K562 (cell line): ENCODE measurements at regions not wholly inside any gene's neighbourhood (a gene's known extent, or its start where the extent isn't known, plus 50 kb on each side); places are given as distances from the start of the nearest gene placed in this dataset.

ENCODE experiments used
- ATAC-seq: fragments of 200-7000 bp; cut with Tn5 transposase; 3 replicates; pipeline ENCODE4 v1.9.1; 2020; ENCODE audit warnings: moderate library complexity
- BruUV-seq: library from RNA; stranded (reverse); fragments of 400-500 nt; replicated peaks from 2 replicates; lab custom pipeline; 2021; lab: Mats Ljungman, UMichigan
- CTCF ChIA-PET: fragments of 300-600 bp; formaldehyde crosslinking; extraction: SDS; loops from one replicate; lab custom pipeline; 2021; ENCODE audit warnings: low intra/inter-chr PET ratio; lab: Yijun Ruan, JAX
- POLR2A ChIA-PET: fragments of 300-600, 350-650 bp; sonication (Branson Sonifier 250); formaldehyde crosslinking; extraction: SDS; loops from one replicate; lab custom pipeline; 2021; ENCODE audit warnings: antibody characterized with exemption, inconsistent platforms; lab: Yijun Ruan, JAX
- DNase-seq, 4 experiments: peaks; one replicate each; pipeline versions ENCODE4 v3.0.0 to v3.0.0-alpha.2; 2011 to 2018; ENCODE audit warnings: low spot score in 3 of 4, mixed read lengths in 3 of 4; ENCODE audit errors: extremely low read depth in 1 of 4
- FAIRE-seq: peaks from 2 replicates; lab custom pipeline; 2011; peaks lifted over from hg19 to GRCh38; lab: Jason Lieb, UNC
- H2AFZ ChIP-seq: 2 replicates; pipeline ENCODE4 v1.6.0; 2011; ENCODE audit warnings: low read depth, low read length, control low read depth, inconsistent platforms
- H3K27ac ChIP-seq: fragments of 200-600 bp; 3 replicates; pipeline ENCODE4 v1.8.0; 2011; ENCODE audit warnings: low read depth, mild to moderate bottlenecking, control low read depth, inconsistent platforms, low read length, moderate library complexity, mixed read lengths; ENCODE audit errors: extremely low read depth
- H3K27me3 ChIP-seq, 2 experiments: fragments of 300-600 bp in 1 of 2; 2 replicates in 1 of 2; 3 replicates in 1 of 2; pipeline versions ENCODE4 v1.6.0 to v1.8.0; 2011; ENCODE audit warnings: inconsistent platforms in 2 of 2, low read length in 2 of 2, mild to moderate bottlenecking in 1 of 2, mixed read lengths in 1 of 2, moderate library complexity in 1 of 2; ENCODE audit not compliant: control insufficient read depth in 2 of 2, insufficient read depth in 2 of 2
- H3K36me3 ChIP-seq: fragments of 300-600 bp; 3 replicates; pipeline ENCODE4 v1.8.0; 2011; ENCODE audit warnings: mild to moderate bottlenecking, low read length, inconsistent platforms; ENCODE audit not compliant: control insufficient read depth, insufficient read depth
- H3K4me1 ChIP-seq, 2 experiments: fragments of 200-600 bp in 1 of 2; replicated peaks in 1 of 2; 2 replicates in 1 of 2; 3 replicates in 1 of 2; pipeline versions ENCODE4 v1.5.1 to v1.8.0; 2011; ENCODE audit warnings: inconsistent platforms in 2 of 2, low read length in 2 of 2, mild to moderate bottlenecking in 1 of 2, mixed read lengths in 1 of 2, moderate library complexity in 1 of 2; ENCODE audit not compliant: control insufficient read depth in 2 of 2, insufficient read depth in 2 of 2
- H3K4me2 ChIP-seq: 2 replicates; pipeline ENCODE4 v1.6.1; 2011; ENCODE audit warnings: low read length, control low read depth, inconsistent platforms, mixed read lengths; ENCODE audit not compliant: insufficient read depth
- H3K4me3 ChIP-seq: fragments of 200-600 bp; sonication (generic), shearing (Covaris generic); 2 replicates; pipeline ENCODE4 v1.5.1; 2016; ENCODE audit warnings: control low read depth, inconsistent platforms
- H3K79me2 ChIP-seq: fragments of 200-600 bp; 3 replicates; pipeline ENCODE4 v1.8.0; 2011; ENCODE audit warnings: low read length, inconsistent platforms; ENCODE audit not compliant: control insufficient read depth, insufficient read depth
- H3K9ac ChIP-seq, 2 experiments: 2 replicates each; pipeline versions ENCODE4 v1.6.0 to v1.6.1; 2011; ENCODE audit warnings: low read depth in 2 of 2, low read length in 2 of 2, control low read depth in 1 of 2, inconsistent platforms in 1 of 2, mild to moderate bottlenecking in 1 of 2, mixed read lengths in 1 of 2; ENCODE audit not compliant: insufficient read depth in 1 of 2
- H3K9me1 ChIP-seq: one replicate; pipeline ENCODE4 v1.6.0; 2011; ENCODE audit warnings: inconsistent platforms, mild to moderate bottlenecking, low read length, moderate library complexity; ENCODE audit not compliant: control insufficient read depth, insufficient read depth
- H3K9me3 ChIP-seq: replicated peaks from 2 replicates; pipeline ENCODE4 v1.5.1; 2011; ENCODE audit warnings: low read depth, low read length, inconsistent platforms; ENCODE audit not compliant: control insufficient read depth, insufficient read depth
- H4K20me1 ChIP-seq: replicated peaks from 2 replicates; pipeline ENCODE4 v1.6.1; 2011; ENCODE audit warnings: low read length, inconsistent platforms, mixed read lengths; ENCODE audit not compliant: control insufficient read depth, insufficient read depth
- AFF4 ChIP-seq: sonication (generic); formaldehyde crosslinking; IDR thresholded peaks from 2 replicates; pipeline ENCODE4 v1.8.0; 2023; ENCODE audit warnings: mild to moderate bottlenecking, missing genetic modification reagents
- CEBPZ ChIP-seq: fragments of 150-350 bp; IDR thresholded peaks from 2 replicates; pipeline ENCODE4 v1.6.1; 2014; ENCODE audit warnings: low read depth, mild to moderate bottlenecking, low read length, borderline replicate concordance
- FOXK2 ChIP-seq, 2 experiments: fragments of 450-650 bp; IDR thresholded peaks in 1 of 2; conservative IDR thresholded peaks in 1 of 2; 2 replicates each; pipeline ENCODE4 v1.6.1; 2016; ENCODE audit warnings: low read depth in 2 of 2, mild to moderate bottlenecking in 1 of 2
- HDAC8 ChIP-seq: fragments of 450-650 bp; IDR thresholded peaks from 2 replicates; pipeline ENCODE4 v1.6.1; 2016; ENCODE audit warnings: mild to moderate bottlenecking, missing genetic modification characterization, moderate library complexity, missing compliant biosample characterization
- MED1 ChIP-seq: sonication (generic); formaldehyde crosslinking; IDR thresholded peaks from 2 replicates; pipeline ENCODE4 v1.8.1; 2023; ENCODE audit warnings: missing genetic modification reagents, borderline replicate concordance
- NEUROD1 ChIP-seq: fragments of 150-350 bp; IDR thresholded peaks from 2 replicates; pipeline ENCODE4 v1.6.1; 2014; ENCODE audit warnings: borderline replicate concordance, low read length, low read depth; ENCODE audit not compliant: partially characterized antibody
- NFRKB ChIP-seq: fragments of 450-650 bp; IDR thresholded peaks from 2 replicates; pipeline ENCODE4 v1.6.1; 2016; ENCODE audit warnings: low read depth
- NR1H2 ChIP-seq: sonication (generic); formaldehyde crosslinking; IDR thresholded peaks from 2 replicates; pipeline ENCODE4 v1.4.0; 2020; ENCODE audit warnings: mild to moderate bottlenecking, missing genetic modification reagents
- RBM15 ChIP-seq: fragments of 200-400 bp; formaldehyde crosslinking; IDR thresholded peaks from 2 replicates; pipeline ENCODE4 v1.6.1; 2018; ENCODE audit warnings: mild to moderate bottlenecking, low read length, moderate library complexity; ENCODE audit not compliant: insufficient read depth
- RUNX1 ChIP-seq: sonication (generic); IDR thresholded peaks from 2 replicates; pipeline ENCODE4 v1.6.1; 2016; ENCODE audit warnings: antibody characterized with exemption, low read depth
- TCF7 ChIP-seq: sonication (generic); IDR thresholded peaks from 2 replicates; pipeline ENCODE4 v1.6.1; 2016; ENCODE audit warnings: antibody characterized with exemption, borderline replicate concordance
- U2AF2 ChIP-seq: fragments of 200-400 bp; formaldehyde crosslinking; optimal IDR thresholded peaks from 2 replicates; pipeline ENCODE3; 2017; ENCODE audit warnings: low read depth, mild to moderate bottlenecking, low read length
- WGBS: fragments of 100-300 bp; shearing (Covaris generic); methylation state at CpG from one replicate; pipeline ENCODE4 v1.1.6; 2016; ENCODE audit warnings: low coverage, mixed read lengths; ENCODE audit not compliant: insufficient coverage; ENCODE audit errors: missing lambda C conversion rate; 5-methylcytosine and 5-hydroxymethylcytosine counted together
- in situ Hi-C: fragments of 300-500 bp; cut with MboI; formaldehyde crosslinking; loops from 4 replicates; pipeline ENCODE4 v1.15.0; 2018; ENCODE audit warnings: inconsistent platforms, mixed read lengths
- intact Hi-C: fragments of 100-400 bp; cut with micrococcal nuclease; formaldehyde crosslinking; loops from 2 replicates; pipeline ENCODE4 v1.14.2; 2022

- no TSS peak for BruUV-seq
- no peak for FAIRE-seq
- TF ChIP-seq MED1 (CRISPR knock-in tag) (no peak), TCF7 (no peak), NFRKB (no peak), HDAC8 (no peak), AFF4 (CRISPR knock-in tag) (no peak), FOXK2 (conservative IDR thresholded peaks at IDR 0.05 in 1 of 2, IDR thresholded peaks at IDR 0.05 in 1 of 2; ENCODE audit: low read depth in 2 of 2) (no peak), NR1H2 (CRISPR knock-in tag) (no peak), NEUROD1 (no peak), U2AF2 (no peak), RUNX1 (no peak), CEBPZ (no peak), RBM15 (no peak)
These were observed 149.5 kb downstream of the PJA1 start for GRCh38 chrX:69015564-69016292.

More at GRCh38 chrX:69015564-69016292, 149.5 kb downstream of the PJA1 start:
- Histone ChIP-seq H3K4me2 (no peak overlapping the region), H3K9me1 (no peaks in the 10 kb centered on the region), H3K27me3 (no peaks in the 10 kb centered on the region), H3K4me3 (no peak overlapping the region), H3K9me3 (no peaks in the 10 kb centered on the region), H3K9ac (no peak overlapping the region), H4K20me1 (no peaks in the 10 kb centered on the region; the same call in 1 of the 2 replicates), H3K27ac (no peak overlapping the region), H3K79me2 (no peaks in the 10 kb centered on the region), H2AFZ (no peak overlapping the region), H3K4me1 (no peaks in the 10 kb centered on the region), H3K36me3 (no peaks in the 10 kb centered on the region)
- ChIA-PET POLR2A (no interaction called here), CTCF (no interaction called here)
- 2% methylated on average over 10 of the region's 10 CpGs for WGBS
- DNase-seq = no peak
- in situ Hi-C loops (no loop called here), intact Hi-C loops (no loop called here)
- ATAC-seq = no peak
